Neural crest cell (in vitro differentiated cells): ENCODE measurements at regions not wholly inside any gene's neighbourhood (a gene's known extent, or its start where the extent isn't known, plus 50 kb on each side); places are given as distances from the start of the nearest gene placed in this dataset.

Experiments used
- DNase-seq: peaks from one replicate; pipeline ENCODE4 v3.0.0; 2021; ENCODE audit warnings: low read depth, mixed read lengths, low spot score
- H3K27ac Mint-ChIP-seq: one replicate; pipeline ENCODE4 v1.8.0; 2021; ENCODE audit warnings: mild to moderate bottlenecking, mixed read lengths; ENCODE audit not compliant: unreplicated experiment
- H3K27me3 Mint-ChIP-seq: 2 replicates; pipeline ENCODE4 v1.8.0; 2021; ENCODE audit warnings: low read depth, mild to moderate bottlenecking, mixed read lengths
- H3K36me3 Mint-ChIP-seq: 2 replicates; pipeline ENCODE4 v1.8.0; 2021; ENCODE audit warnings: low read depth, mild to moderate bottlenecking, mixed read lengths
- H3K4me1 Mint-ChIP-seq: 2 replicates; pipeline ENCODE4 v1.8.0; 2021; ENCODE audit warnings: mixed read lengths
- H3K4me3 Mint-ChIP-seq: one replicate; pipeline ENCODE4 v1.8.0; 2021; ENCODE audit warnings: mild to moderate bottlenecking, mixed read lengths
- H3K9me3 Mint-ChIP-seq: 2 replicates; pipeline ENCODE4 v1.8.0; 2021; ENCODE audit warnings: mixed read lengths
- TF ChIP-seq, protein P1 (sequence below): fragments of 200-600 bp; sonication (generic); conservative IDR thresholded peaks from 2 replicates; pipeline ENCODE4 v1.5.0; 2021; ENCODE audit warnings: antibody characterized with exemption, mild to moderate bottlenecking

DNA sequence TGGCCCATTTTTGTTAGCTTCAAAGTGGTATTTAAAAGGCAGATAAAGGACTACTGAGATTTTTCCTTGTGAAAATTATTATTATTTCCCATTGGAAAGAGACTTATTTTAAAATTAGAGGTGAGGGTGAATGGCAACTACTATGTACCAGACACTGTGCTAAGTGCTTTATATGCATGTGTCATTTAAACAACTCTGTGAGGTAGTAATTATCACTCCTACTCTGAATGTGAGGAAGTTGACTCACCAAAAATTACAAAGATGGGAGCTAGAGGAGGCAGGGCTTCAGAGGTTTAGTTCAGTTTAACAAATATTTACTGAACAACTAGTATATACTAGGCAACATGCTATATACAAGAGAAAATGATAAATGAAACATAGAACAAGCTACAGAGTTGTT lies 78.2 kb downstream of the MSL3 start:
- H3K36me3 Mint-ChIP-seq = no peaks in the 10 kb centered on the region
- DNase-seq = no peak
- TF ChIP-seq, protein P1, sequence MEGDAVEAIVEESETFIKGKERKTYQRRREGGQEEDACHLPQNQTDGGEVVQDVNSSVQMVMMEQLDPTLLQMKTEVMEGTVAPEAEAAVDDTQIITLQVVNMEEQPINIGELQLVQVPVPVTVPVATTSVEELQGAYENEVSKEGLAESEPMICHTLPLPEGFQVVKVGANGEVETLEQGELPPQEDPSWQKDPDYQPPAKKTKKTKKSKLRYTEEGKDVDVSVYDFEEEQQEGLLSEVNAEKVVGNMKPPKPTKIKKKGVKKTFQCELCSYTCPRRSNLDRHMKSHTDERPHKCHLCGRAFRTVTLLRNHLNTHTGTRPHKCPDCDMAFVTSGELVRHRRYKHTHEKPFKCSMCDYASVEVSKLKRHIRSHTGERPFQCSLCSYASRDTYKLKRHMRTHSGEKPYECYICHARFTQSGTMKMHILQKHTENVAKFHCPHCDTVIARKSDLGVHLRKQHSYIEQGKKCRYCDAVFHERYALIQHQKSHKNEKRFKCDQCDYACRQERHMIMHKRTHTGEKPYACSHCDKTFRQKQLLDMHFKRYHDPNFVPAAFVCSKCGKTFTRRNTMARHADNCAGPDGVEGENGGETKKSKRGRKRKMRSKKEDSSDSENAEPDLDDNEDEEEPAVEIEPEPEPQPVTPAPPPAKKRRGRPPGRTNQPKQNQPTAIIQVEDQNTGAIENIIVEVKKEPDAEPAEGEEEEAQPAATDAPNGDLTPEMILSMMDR = no peak
- no peaks in the 10 kb centered on the region for H3K9me3 Mint-ChIP-seq
- no peak overlapping the region for H3K27ac Mint-ChIP-seq
- H3K4me1 Mint-ChIP-seq = no peaks in the 10 kb centered on the region
- H3K4me3 Mint-ChIP-seq = no peak overlapping the region
- peaks cover 4% of the 10 kb centered on the region for H3K27me3 Mint-ChIP-seq

DNA sequence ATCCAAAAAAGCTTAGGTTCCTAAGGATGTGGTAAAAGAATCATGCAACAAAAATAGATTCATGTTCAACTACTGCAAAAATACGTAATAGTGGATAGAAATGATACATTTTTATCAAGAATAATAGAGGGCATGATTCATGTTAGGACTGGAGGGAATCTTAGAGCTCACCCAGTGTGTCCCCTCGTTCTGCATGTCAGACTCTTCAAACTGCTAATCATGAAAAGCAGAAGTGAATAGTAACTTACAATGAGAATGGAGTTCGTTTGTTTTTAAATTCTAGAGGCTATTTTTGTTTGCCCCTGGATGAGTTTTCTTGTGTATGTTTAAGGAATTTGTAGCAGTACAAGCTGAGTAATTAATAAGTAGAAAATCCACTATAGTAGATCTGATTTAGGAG lies 79.4 kb downstream of the MSL3 start:
- no peak for DNase-seq
- H3K4me3 Mint-ChIP-seq = no peak overlapping the region
- H3K9me3 Mint-ChIP-seq = no peaks in the 10 kb centered on the region
- H3K27me3 Mint-ChIP-seq = peaks cover 2% of the 10 kb centered on the region
- TF ChIP-seq, protein P1 = no peak
- H3K36me3 Mint-ChIP-seq = no peaks in the 10 kb centered on the region
- no peak overlapping the region for H3K27ac Mint-ChIP-seq
- H3K4me1 Mint-ChIP-seq = no peaks in the 10 kb centered on the region

DNA sequence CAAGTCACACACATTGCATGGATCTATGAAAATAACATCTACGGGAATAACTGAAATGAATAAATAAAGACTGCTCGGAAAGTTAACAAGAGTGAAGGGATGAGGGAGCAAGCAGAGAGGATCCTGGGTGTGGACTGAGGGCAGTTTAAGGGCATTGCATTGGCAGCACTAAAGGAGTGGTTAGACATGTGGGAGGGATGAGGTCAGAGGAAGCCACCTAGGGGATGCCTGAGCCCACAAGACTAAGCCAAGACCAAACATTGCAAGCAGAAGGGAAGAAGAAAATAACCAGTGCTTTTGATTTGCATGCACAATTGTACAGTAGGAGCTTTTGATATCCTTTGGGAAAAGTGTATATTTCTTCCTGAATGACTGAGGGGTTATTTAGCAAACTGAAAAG lies 106.1 kb downstream of the MSL3 start:
- Mint-ChIP-seq H3K27me3 (no peaks in the 10 kb centered on the region), H3K4me1 (no peaks in the 10 kb centered on the region), H3K9me3 (peaks cover 7% of the 10 kb centered on the region), H3K36me3 (no peaks in the 10 kb centered on the region), H3K27ac (no peak overlapping the region), H3K4me3 (no peak overlapping the region)
- no peak for DNase-seq
- TF ChIP-seq, protein P1 = no peak

DNA sequence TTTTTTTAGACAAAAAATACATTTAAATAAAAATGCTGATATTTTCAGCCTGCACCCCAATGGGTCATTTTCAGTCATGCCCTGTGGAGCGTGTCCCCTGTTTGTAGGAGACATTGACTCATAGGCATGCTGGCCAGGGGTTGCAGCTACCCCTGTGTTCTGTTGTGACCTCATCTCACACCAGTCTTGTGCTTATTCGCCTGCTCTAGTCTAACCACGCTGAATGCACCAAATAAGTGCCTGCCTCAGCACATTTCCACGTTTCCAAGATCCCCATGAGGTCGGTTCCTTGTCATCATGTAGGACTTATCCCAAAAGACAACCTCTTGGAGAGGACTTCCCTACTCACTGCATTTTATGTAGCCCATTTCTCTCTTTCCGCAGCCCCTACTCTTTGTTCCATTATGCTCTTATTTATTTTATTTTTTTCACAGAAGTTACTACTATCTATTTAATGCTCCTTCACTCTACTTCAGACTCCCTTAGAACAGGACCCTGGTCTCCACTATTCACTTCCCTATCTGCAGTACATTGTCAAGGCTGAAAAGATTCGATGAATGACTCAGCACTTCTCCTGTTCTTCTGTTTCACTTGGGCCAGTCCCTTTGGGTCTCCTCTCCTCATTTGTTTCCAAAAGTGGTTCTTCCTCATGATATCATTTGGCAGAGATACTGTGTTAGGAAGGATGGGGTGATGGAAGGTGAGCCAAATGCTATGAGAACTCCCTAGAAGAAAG lies 109.7 kb downstream of the MSL3 start:
- TF ChIP-seq, protein P1 = no peak
- no peaks in the 10 kb centered on the region for H3K27me3 Mint-ChIP-seq
- no peaks in the 10 kb centered on the region for H3K4me1 Mint-ChIP-seq
- peaks cover 7% of the 10 kb centered on the region for H3K9me3 Mint-ChIP-seq
- DNase-seq = no peak
- H3K4me3 Mint-ChIP-seq = no peak overlapping the region
- H3K36me3 Mint-ChIP-seq = no peaks in the 10 kb centered on the region
- no peak overlapping the region for H3K27ac Mint-ChIP-seq

DNA sequence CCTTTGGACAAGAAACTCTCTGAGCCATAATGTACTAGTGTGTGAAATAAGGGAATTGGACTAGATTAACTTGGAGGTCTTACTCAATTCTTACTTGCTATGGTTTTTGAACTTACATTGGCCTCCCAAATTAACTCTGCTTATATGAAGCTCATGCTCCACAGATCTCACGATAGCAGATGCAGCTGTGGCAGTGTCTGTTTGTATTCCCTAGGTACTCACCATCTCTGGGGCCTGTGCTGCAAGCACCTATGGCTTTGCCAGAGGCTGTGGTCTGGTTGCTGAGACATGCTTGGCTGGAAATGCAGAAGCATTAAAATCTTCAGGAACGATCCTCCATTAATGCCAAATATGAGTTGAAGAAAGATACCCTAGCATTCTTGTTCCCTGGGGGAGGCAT lies 112.8 kb downstream of the MSL3 start:
- Mint-ChIP-seq H3K36me3 (no peaks in the 10 kb centered on the region), H3K27ac (no peak overlapping the region), H3K4me1 (no peaks in the 10 kb centered on the region), H3K9me3 (peaks cover 4% of the 10 kb centered on the region), H3K4me3 (no peak overlapping the region), H3K27me3 (no peaks in the 10 kb centered on the region)
- TF ChIP-seq, protein P1 = no peak
- no peak for DNase-seq
